ENCODE measurements at regions not wholly inside any gene's neighbourhood (a gene's known extent, or its start where the extent isn't known, plus 50 kb on each side); places are given as distances from the start of the nearest gene placed in this dataset.

- TF ChIP-seq, protein P1, sequence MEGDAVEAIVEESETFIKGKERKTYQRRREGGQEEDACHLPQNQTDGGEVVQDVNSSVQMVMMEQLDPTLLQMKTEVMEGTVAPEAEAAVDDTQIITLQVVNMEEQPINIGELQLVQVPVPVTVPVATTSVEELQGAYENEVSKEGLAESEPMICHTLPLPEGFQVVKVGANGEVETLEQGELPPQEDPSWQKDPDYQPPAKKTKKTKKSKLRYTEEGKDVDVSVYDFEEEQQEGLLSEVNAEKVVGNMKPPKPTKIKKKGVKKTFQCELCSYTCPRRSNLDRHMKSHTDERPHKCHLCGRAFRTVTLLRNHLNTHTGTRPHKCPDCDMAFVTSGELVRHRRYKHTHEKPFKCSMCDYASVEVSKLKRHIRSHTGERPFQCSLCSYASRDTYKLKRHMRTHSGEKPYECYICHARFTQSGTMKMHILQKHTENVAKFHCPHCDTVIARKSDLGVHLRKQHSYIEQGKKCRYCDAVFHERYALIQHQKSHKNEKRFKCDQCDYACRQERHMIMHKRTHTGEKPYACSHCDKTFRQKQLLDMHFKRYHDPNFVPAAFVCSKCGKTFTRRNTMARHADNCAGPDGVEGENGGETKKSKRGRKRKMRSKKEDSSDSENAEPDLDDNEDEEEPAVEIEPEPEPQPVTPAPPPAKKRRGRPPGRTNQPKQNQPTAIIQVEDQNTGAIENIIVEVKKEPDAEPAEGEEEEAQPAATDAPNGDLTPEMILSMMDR (conservative IDR thresholded peaks at IDR 0.05; ENCODE audit: low read depth, low read length), result no peak
- TF ChIP-seq FOS (IDR thresholded peaks at IDR 0.05; ENCODE audit: low read depth, low read length) (no peak), POLR2A (IDR thresholded peaks at IDR 0.05; ENCODE audit: low read depth, low read length) (no peak)
Observed at GRCh38 chr1:191804311-191804710, 354.0 kb upstream of the RGS18 start.

All from IMR-90 (cell line).